GM19452 (cell line): ENCODE measurements at regions not wholly inside any gene's neighbourhood (a gene's known extent, or its start where the extent isn't known, plus 50 kb on each side); places are given as distances from the start of the nearest gene placed in this dataset.
"Not testable (repeated sequence)": the region's sequence is repeated elsewhere in the genome, so short reads cannot be mapped to it uniquely, and the experiment has no call there.

Source experiments
- ATAC-seq: cut with Tn5 transposase; IDR thresholded peaks from one replicate; pipeline ENCODE4 v1.9.1; 2021; ENCODE audit not compliant: unreplicated experiment

DNA sequence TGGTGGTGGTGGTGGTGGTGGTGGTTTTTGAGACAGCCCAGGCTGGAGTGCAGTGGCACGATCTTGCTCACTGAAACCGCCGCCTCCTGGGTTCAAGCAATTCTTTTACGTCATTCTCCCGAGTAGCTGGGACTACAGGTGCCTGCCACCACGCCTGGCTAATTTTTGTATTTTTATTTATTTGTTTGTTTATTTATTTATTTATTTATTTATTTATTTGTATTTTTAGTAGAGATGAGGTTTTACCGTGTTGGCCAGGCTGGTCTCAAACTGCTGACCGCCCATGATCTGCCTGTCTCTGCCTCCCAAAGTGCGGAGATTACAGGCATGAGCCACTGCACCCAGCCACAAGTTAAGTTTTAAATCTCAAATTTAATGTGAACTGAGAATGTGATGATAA lies 126.5 kb downstream of the PCDH18 start:
- not testable (repeated sequence) for ATAC-seq

GRCh38 chr4:137394018-137394417 lies 138.3 kb downstream of the PCDH18 start:
- ATAC-seq = no peak

GRCh38 chr4:137393044-137393443 lies 139.2 kb downstream of the PCDH18 start:
- no peak for ATAC-seq

- no peak for ATAC-seq
Measured at GRCh38 chr4:137390707-137391106, 141.6 kb downstream of the PCDH18 start.

- no peak for ATAC-seq
Measured at GRCh38 chr4:137389911-137390520, 142.3 kb downstream of the PCDH18 start.

DNA sequence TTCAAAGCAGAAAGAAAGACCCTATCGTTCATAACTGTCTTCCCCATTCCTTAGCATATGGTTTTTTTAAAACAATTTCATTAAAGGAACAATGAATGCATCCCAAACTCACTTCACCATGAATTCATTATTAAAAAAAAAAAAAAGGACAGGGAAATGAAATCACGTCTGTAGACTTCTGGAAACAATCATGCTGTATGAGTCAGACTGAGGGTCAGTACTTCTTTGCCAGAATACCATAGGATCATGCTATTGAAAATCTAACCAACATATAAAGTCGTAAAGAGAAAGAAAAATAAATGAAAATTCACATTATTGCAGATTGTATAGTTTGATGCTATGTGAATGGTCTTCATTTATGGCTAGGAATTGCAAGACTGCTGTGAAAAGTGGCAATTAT lies 144.4 kb downstream of the PCDH18 start:
- no peak for ATAC-seq

DNA sequence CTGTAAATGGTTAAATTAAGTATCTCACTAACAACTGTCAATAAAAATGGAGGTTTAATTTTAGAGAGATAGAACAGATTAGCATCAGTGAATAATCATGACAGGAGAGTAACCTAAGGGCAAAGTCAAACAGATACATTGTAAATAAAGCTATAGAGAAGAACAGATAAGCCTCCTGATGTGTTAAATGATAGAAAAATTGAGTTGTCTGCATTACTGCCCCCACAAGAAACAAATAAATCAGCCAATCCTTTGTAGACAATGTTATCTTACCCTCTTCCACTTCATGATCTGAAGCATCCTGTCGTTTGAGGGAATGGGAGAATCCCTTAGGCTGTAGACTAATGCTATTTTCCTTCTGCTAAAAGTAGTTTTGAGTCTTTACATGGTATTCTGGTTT lies 147.8 kb downstream of the PCDH18 start:
- ATAC-seq = no peak

- ATAC-seq = no peak
Measured at GRCh38 chr4:137378821-137379220, 153.5 kb downstream of the PCDH18 start.

DNA sequence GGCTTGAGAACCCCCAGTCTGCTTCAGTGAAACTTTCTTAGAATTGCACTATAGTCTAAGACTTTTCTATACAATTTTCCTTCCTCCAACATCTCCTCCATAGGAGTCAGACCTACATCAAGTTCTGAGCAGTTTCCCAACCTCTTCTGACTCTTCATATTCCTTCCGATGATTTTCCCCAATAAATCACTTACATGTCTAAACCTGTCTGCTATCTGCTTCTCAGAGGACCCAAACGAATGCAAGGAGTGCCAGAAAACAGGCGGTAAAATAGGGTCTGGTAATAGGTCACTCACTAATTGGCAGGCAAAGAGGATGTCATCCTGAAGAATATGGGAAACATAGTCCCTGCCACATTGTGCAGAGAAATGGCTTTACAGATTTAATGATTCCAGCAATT lies 153.9 kb downstream of the PCDH18 start:
- no peak for ATAC-seq

DNA sequence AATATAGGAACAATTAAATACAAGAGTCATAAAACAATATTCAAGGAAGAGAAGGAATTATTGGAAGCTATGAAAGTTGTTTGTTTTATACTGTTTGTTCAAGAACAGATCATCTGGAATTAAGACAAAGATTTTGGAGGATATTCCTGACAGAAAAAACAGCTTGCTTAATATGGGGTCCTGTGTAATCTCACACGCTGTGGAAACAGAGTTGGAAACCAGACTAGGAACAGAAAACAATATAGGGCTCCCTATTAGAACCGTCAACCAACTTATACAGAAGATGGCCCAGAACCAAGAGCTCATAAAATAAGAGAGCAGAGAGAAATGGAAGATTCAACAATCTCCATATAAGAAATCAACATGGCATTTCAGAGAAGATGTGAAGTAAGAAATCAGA lies 156.0 kb downstream of the PCDH18 start:
- no peak for ATAC-seq

GRCh38 chr4:137375111-137375850 lies 157.0 kb downstream of the PCDH18 start:
- ATAC-seq = no peak

DNA sequence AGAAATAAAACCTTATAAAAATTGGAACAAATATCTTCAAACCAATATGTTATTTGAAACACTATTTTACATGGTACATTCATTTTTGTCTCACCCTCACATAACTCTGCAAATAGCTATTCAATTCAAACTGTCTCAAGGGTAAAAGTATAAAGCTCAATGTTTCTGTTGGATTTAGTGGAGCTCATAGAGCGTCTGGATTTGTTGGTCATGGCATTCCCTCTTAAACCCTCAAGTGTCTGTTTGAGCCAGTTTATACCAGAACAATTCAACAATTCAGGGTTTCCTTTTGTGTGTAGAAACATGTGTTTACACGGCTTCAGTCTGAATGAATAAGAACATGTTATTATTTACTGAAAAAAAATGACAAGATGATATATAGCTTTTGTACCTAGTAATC lies 161.6 kb downstream of the PCDH18 start:
- no peak for ATAC-seq

- no peak for ATAC-seq
Measured at GRCh38 chr4:137370206-137370633, 162.1 kb downstream of the PCDH18 start.

DNA sequence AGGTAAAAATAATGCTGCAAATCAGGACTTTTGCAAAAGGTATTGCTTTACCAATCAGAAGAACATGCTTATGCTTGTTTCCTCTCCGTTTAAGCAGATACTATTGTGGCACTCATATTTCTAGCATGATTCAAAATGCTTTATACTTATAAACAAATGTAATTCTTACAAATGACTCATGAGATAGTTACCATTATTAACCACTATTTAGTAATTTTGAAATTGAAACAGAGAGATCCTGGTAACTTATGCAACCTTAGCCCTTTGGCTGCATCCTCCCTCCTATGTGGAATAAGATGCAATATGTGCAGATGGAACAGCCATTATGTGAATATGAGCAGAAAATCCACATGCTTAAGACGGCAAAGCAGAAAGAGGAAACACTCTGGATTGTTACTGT lies 164.7 kb downstream of the PCDH18 start:
- ATAC-seq = no peak

DNA sequence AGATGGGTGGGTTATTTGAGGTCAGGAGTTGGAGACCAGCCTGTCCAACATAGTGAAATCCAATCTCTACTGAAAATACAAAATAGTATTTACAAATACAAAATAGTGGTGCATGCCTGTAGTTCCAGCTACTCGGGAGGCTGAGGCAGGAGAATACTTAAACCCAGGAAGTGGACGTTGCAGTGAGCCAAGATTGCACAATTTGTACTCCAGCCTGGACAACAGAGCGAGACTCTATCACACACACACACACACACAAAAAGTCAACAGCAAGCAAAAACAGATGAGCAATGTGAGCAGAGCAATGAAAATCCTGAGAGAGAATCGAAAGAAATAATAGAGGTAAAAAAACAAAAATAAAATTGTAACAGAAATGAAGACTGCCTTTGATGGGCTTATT lies 168.8 kb downstream of the PCDH18 start:
- no peak for ATAC-seq

DNA sequence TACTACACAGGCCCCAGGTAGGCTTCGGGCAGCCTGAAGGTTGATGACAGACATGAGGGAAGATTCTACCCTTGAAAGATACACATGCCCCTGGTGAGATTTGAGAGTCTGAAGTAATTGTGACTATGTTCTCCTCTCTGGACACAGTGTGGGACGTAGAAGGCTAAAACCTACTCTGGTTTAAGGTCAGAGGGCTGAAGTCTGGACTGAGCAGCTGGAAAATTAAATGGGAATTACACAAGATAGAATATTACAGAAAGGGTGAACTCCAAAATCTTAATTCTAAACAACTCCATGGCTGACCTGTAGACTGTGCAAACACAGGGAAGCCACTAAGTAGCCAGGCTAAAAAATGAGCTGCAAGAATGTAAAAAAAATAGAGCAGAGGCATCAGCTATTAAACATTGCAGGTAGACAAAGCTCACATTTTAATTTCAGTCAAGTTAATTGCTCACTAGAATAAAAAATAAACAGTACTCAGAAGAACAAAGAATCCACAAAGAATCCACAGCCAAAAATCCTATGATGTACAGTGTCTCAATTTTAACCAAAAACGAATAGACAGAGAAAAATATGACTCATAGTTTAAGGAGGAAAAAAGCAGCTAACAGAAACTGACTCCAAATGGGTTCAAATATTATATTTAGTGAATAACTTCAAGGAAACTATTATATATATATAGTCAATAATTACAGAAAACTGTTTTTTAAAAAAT lies 170.4 kb downstream of the PCDH18 start:
- no peak for ATAC-seq

DNA sequence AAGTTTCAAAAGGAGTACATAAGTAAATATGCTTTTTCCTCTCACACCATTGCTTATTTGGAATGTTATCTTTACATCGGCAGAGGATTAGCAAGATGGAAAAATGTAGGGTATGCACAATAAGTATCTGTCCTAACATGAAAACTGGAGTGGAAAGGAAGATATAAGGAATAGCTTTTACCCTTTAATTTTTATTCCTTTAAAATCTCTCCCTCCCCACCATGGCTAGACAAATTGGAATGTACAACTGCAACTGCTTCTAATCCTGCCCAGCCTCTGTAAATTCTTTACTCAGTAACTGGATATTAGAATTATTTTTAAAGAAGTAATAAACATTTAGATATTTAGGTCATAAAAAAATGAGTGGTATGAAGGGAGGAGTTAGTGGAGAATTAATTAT lies 171.5 kb downstream of the PCDH18 start:
- no peak for ATAC-seq

- ATAC-seq = no peak
Measured at GRCh38 chr4:137359691-137360315, 172.5 kb downstream of the PCDH18 start.

GRCh38 chr4:137354562-137354961 lies 177.7 kb downstream of the PCDH18 start:
- ATAC-seq = not testable (repeated sequence)

- no peak for ATAC-seq
Measured at GRCh38 chr4:137347371-137347770, 184.9 kb downstream of the PCDH18 start.

- ATAC-seq = no peak
Measured at GRCh38 chr4:137345597-137345996, 186.7 kb downstream of the PCDH18 start.

GRCh38 chr4:137343221-137343620 lies 189.1 kb downstream of the PCDH18 start:
- no peak for ATAC-seq
